ENCODE measurements at regions not wholly inside any gene's neighbourhood (a gene's known extent, or its start where the extent isn't known, plus 50 kb on each side); places are given as distances from the start of the nearest gene placed in this dataset.
"Not testable (repeated sequence)": the region's sequence is repeated elsewhere in the genome, so short reads cannot be mapped to it uniquely, and the experiment has no call there.

DNA sequence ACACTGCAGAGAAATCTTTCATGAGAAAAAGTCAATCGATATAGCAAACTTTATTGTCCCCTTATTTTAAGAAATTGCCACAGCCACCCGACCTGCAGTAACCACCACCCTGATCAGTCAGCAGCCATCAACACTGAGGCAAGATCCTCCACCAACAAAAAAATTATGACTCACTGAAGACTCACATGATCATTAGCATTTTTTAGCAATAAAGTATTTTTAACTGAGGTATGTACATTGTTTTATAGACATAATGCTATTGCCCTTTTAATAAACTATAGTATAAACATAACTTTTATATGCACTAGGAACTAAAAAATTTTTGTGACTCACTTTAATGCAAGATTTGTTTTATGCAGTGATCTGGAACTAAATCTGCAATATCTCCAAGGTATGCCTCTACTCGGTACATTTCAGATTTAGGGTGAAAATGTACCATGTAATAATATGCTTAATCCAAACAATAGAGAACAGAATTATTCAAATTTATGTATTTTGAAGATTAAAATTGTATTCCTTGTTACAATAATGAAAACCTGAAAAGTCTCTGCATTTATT, 79.2 kb upstream of the CEP126 start:
- DNase-seq (ENCODE audit: low spot score) = no peak

DNA sequence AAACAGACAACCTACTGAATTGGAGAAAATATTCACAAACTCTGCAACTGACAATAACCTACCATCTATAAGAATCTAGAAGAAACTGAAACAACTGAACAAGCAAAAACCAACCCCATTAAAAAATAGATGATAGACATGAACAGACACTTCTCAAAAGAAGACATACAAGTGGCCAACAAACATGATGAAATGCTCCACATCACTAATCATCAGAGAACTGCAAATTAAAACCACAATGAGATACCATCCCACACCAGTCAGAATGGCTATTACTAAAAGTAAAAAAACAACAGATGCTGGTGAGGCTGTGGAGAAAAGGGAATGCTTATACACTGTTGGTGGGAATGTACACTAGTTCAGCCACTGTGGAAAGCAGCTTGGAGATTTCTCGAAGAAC, 84.3 kb upstream of the CEP126 start:
- DNase-seq (ENCODE audit: low spot score) = not testable (repeated sequence)

DNA sequence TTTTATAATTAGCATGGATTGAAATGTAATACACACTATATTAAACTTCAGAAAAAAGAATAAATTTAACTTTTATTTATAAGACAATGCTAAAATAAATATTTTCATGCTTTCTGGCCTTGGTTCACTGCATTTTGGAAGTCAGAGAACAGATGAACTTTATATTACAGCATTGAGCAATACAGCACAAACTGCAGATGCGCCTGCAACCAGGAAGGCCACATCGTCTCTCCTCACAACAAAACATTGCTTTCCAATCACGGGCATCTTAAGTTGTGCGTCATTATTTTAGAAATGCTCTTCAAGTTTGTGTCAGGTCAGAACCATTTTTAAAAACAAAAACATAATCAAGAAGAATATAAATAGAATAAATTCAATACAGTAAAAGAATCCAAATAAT, 89.3 kb upstream of the CEP126 start:
- DNase-seq (ENCODE audit: low spot score) = peak; percentile 15

DNA sequence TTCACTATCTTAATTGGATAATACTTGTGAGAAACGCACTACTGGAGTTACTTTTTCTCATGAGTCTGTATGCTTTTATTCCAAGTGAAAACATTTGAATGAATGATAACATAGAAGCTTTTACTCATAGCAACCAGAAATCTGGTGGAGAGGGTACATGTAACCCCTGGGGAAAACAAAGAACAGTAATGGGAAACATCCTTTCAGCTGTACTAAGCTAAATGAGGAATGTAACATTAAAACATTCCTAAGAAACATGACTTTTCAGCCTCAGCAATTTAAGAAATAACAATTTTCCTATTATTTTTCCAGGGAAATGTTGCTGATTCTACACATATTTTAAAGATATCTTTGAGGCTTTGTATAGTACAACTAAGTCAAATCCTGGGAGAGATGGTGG, 97.2 kb upstream of the CEP126 start:
- DNase-seq (ENCODE audit: low spot score) = no peak

DNA sequence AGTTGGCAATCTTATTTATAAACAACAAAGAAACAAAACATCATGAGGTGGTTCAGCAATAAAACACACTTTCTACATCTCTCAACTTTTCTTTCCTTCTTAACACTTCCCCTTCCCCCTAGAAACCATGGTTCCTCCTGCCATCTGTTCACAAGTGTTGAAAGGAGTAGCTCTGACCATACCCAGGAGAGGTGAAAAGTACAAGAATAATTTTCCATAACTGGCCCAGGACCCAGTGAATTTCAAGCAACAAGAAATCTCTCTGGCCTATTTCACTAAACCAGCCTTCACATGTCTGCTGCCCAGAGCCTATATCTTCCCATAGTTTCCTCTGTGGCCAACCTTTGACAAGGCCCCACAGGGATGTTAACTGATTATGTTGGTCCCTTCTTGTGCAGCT, 98.2 kb upstream of the CEP126 start:
- no peak for DNase-seq (ENCODE audit: low spot score)

DNA sequence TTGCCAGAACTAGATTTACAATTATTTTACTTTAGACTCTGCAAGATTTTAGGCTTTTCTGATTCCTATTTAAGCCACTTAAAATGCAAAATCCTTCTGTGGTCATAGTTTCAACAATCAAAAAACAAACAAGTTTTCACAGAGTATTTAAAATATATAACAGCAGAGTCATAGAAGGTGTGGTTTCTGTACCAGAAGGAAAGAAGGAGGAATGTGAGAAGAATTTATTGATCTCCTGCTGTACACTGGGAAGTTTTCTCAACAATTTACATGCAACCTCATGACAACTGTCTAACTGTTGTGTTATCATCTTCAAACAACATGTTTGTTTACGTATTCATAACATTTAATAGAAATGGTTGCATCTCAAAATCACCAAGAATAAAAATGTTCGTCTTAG, 102.3 kb upstream of the CEP126 start:
- no peak for DNase-seq (ENCODE audit: low spot score)

DNA sequence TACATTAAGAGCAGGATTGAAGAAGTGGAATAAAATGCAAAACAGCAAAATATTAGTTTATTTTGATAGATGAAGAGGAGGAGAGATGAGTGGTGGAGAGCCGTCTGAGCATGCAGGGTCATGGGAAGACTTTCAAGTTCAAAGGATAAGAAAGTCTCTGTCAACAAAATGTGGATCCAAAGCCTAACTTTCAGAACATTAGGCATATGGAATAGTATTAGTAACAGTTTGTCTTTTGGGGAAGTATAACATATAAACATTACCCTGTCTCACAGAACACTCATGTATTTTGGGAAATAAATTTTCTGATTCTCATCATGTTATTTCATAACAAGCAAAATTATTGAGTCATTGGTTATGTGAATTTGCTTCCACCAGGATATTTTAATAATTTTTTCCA, 104.3 kb upstream of the CEP126 start:
- DNase-seq (ENCODE audit: low spot score) = no peak

DNA sequence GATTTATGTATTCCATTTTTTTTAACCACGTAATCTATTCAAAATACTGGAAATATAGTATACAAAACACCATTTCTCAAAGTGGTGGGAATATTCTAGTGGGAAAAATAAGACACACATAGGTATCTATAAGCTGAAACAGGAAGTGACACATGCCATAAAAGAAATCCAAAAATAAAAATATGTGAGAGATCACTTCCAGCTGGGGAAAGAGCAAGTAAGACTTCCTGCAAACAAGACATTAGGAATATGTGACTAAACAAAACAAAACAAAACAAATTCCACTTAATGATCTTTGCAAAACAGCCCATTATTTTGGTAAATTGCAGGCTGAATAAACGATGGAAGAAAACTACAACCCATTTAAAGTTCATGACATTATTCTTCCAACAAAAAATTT, 107.3 kb upstream of the CEP126 start:
- peak; percentile 18 for DNase-seq (ENCODE audit: low spot score)

DNA sequence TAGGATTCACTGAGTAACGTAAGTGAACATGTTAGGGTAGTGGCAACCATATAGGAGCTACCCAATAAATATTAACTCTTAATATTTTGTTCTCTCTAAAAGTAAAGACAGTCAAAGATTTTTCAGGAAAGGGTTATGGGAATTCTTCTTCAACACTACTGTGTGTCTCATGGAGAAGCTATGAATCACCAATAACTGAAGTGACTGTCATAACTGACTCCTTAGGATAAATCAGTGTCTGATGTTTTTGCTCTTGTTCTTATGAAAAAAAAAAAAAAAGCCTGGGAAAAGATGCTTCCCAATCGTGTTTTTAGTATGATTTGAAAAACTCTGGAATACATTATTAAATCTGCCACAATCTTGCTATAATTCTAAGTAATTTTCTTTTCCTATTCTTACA, 111.2 kb upstream of the CEP126 start:
- DNase-seq (ENCODE audit: low spot score) = no peak

DNA sequence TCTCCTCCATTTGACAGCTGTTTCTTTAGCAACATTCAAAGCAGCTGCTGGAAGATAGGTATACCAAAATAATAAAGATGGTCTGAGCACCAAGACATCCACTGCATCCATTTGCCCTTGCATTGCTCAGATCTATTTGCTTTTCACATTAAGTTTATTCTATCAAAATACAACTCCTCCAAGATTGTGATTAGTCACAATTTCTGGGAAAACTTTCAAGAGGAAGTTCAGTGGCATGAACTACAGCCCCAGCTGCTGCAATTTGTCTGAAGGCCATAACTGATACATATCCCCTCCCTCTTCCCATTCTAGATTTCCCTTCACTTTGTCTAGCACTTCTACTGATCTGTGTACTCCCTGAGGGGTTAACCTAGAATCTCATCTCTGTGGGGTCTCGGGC, 117.5 kb upstream of the CEP126 start:
- peak; percentile 18 for DNase-seq (ENCODE audit: low spot score)

DNA sequence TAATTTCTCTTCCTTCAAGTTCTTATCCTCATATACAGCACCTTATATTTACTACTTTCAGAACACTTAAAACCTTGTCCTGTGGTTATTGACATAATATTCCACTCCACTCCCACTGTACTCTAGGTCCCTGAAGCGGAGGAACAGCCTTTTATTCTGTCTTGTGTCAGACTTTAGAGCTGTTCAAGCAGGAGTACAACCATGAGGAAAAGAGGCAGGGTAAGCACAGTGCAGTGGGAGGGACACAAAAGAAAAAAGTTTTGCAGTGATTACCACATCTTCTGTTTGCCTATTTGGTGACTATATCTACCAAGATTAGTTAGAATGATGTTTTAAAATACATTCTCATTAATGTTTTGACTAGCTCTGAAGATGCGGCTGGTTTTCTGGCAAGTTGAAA, 122.0 kb upstream of the CEP126 start:
- no peak for DNase-seq (ENCODE audit: low spot score)

DNA sequence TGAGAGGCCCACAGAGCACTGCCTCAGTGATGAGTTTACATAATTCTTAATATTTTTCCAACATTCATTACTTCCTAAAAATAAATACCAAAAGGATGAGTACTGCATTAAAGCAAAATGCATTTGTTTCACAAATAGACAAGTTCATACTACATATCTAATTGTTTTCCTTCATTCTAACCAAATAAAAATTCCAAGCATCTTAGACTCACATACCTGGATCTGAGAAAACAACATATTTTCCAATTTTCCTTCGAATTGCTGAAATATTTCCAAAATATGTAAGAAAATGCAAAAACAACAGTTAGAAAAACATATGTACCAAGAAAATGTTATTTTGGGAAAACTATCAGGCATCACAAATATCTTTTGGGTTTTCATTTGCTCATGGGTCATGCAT, 127.9 kb upstream of the CEP126 start:
- DNase-seq (ENCODE audit: low spot score) = no peak

DNA sequence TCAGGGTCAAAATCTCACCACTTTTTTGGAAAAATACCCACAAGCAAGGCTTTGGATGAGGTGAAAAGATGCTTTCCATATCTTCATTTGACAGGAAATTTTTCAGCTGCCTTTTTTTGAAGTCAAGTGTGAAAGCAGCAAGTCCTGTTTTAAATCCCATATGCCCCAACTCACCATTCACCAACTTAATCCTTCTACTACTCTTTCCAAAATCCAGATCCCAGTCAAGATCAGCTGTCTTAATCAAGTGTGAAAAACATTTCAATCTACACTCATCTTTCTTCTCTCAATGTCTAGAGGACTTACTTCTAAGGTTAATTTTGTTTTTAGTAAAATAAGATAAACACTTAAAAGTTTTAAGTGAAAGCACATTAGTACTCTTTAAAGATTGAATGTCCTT, 128.4 kb upstream of the CEP126 start:
- no peak for DNase-seq (ENCODE audit: low spot score)

DNA sequence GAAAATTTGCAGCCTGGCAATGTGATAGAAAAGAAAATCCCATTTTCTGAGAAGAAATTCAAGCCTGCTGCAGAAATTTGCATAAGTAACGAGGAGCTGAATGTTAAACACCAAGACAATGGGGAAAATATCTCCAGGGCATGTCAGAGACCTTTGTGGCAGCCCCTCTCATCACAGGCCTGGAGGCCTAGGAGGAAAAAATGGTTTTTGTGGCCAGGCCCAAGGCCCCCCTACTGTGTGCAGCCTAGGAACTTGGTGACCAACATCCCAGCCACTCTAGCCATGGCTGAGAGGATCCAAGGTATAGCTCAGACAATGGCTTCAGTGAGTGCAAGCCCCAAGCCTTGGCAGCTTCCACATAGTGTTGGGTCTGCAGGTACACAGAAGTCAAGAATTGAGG, 135.6 kb upstream of the CEP126 start:
- not testable (repeated sequence) for DNase-seq (ENCODE audit: low spot score)

DNA sequence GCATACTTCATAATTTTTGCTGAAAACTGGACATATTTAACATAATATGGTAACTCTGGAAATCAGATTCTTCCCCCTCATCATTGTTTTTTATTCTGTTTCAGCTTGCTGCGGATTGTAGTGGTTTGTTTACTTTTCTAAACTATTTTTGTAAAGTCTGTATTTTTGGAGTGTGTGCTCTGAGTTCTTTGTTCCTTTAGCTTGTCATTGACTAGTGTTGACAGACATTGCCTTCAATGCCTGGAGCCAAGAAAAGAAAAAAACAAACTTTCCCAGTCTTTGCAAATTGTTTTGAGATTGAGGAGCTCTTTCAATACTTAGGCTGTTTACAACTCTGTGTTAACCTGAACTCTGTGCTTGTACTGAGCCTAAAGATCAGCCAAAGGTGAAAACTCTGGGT, 137.3 kb upstream of the CEP126 start:
- DNase-seq (ENCODE audit: low spot score) = no peak

DNA sequence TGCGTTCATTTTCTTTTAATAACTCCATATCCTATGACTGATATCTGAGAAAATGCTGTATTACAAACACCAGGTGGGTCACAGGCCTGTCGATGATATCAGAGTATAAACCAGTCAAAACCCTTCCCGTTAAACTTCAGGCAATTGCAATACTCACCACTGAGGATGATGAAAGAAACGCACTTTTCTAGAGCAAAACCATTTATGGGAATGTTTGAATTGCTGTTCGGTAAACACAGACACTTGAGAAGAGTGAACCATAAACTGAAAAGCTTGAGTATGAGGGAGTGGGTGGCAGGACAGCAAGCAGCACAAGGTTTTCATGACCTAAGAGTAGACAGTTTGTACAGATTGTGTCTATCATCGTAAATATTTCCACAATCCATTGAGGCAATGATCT, 139.8 kb upstream of the CEP126 start:
- no peak for DNase-seq (ENCODE audit: low spot score)

DNA sequence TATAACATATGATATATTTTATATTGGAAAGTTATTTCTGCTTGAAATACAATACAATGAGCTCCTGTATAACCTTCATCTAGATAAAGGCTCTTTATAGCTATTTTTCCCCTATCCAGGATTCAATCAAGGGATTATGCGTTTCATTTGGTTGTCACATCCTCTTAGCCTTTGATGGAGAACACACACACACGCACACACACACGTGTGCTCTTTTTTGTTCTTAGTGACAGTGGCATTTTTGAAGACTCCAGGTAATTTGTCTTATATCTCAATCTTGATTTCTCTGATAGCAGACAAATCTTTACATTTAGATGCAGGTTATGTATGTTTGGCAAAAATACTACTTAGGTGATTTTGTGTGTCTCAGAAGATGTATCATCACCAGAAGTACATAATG, 144.2 kb upstream of the CEP126 start:
- no peak for DNase-seq (ENCODE audit: low spot score)

DNA sequence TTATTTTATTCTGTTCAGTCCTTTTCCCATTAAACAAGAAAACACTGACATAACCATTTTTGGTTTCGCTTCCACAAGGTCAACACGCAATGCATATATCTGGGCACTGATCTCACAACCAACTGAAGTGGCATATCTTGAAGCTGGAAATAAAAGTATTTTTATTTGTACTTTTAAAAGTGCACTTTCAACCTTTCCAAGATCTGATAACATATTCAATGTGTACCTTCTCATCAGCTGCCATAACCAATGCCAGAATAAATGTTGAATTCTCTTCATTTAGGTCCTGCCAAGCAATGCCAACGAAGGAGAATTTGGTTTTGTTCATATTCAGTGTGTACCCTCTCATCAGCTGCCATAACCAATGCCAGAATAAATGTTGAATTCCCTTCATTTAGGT, 148.9 kb upstream of the CEP126 start:
- DNase-seq (ENCODE audit: low spot score) = no peak

DNA sequence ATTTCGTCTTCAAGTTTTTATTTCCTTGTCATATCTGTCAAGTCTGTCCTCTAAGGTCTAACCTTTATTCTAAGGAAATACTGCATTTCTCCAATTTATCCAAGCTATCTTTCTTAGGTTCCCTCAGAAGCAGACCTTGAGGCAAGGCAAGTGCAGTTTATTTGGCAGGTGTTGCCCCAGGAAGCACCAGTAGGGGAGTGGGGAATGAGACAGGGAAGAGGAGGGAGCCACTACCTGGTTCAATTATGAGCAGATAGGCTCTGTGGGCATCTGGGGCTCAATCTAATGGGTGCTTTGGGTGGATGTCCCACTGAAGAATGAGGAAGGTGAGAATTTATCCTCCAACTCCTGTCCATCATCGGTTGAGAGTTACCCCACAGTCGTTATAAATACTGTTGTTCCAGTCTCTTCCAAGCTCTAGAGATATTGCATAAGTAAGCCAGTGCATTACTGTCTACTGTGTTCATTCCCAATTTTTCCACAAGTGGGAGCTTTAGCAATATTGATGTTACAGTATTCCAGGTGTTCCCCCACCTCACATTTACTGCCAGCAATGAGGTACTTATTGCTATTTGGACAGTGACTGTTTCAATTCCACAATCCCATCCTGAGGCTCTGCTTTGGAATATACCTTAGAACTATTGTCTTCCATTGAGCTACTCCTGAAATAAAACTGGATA, 154.9 kb upstream of the CEP126 start:
- DNase-seq (ENCODE audit: low spot score) = peak; percentile 8

DNA sequence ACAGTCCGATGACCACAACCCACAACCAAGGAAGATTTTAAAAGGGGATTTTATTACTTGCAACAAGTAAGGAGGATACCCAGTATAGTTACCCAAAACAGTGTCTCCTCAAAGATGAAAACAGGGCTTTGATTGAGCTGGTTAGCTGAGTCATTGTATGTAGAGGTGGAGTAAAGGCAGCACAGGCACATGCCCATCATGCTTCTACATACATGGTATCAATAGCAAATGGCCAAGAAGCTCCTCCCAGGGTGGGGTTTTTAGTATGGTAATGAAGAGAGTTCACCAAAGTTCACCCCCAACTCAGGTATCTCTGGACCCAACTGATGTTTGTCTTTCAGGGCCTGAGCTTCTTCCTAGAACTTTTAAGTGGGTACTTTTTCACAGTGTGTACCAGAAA, 157.1 kb upstream of the CEP126 start:
- DNase-seq (ENCODE audit: low spot score) = no peak

DNA sequence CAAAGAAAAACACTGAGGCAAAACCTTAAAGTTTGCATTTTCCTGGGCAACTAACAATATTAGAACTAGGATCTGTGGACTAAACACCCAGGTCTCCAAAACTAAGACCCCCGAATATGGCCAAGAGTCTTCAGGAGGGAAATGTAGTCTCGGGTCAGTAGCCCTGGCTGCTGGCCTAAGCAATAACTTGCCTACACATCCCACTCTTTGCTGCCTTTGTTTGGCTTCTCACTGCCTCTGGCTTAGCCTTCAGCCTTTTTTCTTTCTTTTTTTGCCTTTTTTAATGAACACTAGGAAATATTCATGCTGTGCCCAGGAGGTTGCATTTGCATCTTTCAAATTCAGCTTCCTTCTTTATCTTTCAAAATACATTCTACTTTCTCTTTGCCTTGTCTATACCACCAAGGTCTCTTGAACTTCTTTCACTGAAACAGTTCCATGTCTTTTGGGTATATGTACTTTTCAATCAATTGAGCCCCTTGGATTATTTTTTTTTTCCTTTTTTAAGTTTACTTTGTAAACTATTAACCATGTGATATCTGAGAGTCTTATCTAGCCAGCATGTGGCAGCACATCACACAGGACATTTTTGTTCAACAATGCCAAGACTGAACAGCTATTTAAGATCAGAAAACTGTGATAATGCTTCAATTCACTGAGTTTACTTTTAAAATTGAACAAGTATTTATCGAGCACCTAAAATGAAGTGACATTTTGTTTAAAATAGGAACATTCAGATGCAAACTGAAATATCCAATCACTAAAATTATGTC, 165.0 kb upstream of the TRPC6 start:
- DNase-seq (ENCODE audit: low spot score) = no peak

DNA sequence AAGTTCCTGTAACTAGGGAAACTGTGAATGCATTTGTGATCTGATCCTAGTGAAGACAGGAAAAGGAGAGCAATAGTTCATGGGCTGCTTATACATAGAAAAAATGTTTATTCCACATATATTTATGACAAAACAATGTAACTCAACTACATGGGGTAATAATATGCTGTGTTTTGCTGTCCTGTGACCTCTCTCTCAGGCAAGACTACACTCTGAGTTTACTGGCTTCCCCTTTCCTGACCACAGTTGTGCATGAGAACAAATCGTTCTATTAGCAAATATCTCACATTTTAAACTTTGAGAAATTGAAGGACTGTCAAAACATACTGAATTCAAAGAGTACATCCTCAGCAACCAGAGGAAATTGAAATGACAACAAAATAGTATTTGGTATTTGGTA, 161.9 kb upstream of the TRPC6 start:
- no peak for DNase-seq (ENCODE audit: low spot score)

DNA sequence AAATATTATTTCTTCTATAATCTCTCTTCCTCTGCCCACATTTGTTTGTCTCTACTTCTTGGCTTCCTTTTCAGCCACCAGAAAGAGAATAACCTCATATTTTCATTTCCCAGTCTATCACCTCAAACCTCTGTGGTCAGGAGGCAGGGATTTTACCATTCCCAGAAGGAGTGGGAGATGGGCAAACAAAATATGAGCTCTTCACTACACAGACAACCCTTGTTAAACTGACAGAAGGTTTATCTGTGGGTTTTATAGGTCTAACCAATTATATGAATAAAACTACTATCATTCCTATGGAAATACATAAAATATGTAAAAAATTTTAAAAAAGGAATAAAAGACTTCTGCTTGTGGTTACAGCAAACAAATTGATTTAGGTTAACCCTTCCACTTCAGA, 160.0 kb upstream of the TRPC6 start:
- no peak for DNase-seq (ENCODE audit: low spot score)
